H1 (cell line): ENCODE measurements at regions not wholly inside any gene's neighbourhood (a gene's known extent, or its start where the extent isn't known, plus 50 kb on each side); places are given as distances from the start of the nearest gene placed in this dataset.

Experiments used
- CTCF ChIA-PET: fragments of 300-600 bp; sonication (Branson Sonifier 250); formaldehyde crosslinking; loops from one replicate; lab custom pipeline; 2021; ENCODE audit not compliant: partially characterized antibody; lab: Charles Lee
- POLR2A ChIA-PET: fragments of 300-600 bp; sonication (Branson Sonifier 250); formaldehyde crosslinking; loops from one replicate; lab custom pipeline; 2021; ENCODE audit warnings: inconsistent platforms; ENCODE audit not compliant: partially characterized antibody; lab: Charles Lee
- DNase-seq, 2 experiments: peaks; one replicate each; pipeline versions ENCODE4 v3.0.0 to v3.0.0-alpha.2; 2010 to 2022; ENCODE audit warnings: low spot score in 2 of 2, low read depth in 1 of 2, mixed read lengths in 1 of 2
- FAIRE-seq: peaks from 2 replicates; lab custom pipeline; 2011; peaks lifted over from hg19 to GRCh38; lab: Jason Lieb, UNC
- H2AFZ ChIP-seq: 2 replicates; pipeline ENCODE4 v1.8.1; 2012; ENCODE audit warnings: low read length, inconsistent platforms
- H2AK5ac ChIP-seq: 2 replicates; pipeline ENCODE4 v1.6.1; 2013; ENCODE audit warnings: low read depth, low read length
- H2BK120ac ChIP-seq: replicated peaks from 2 replicates; pipeline ENCODE3; 2013; ENCODE audit warnings: low read depth, low read length, inconsistent platforms
- H2BK12ac ChIP-seq: 2 replicates; pipeline ENCODE4 v1.6.1; 2013; ENCODE audit warnings: low read depth, low read length
- H2BK15ac ChIP-seq: 2 replicates; pipeline ENCODE4 v1.6.1; 2013; ENCODE audit warnings: low read length
- H2BK20ac ChIP-seq: 2 replicates; pipeline ENCODE4 v1.6.1; 2013; ENCODE audit warnings: low read length
- H2BK5ac ChIP-seq: 2 replicates; pipeline ENCODE4 v1.6.1; 2013; ENCODE audit warnings: low read depth, low read length
- H3K14ac ChIP-seq: 2 replicates; pipeline ENCODE4 v1.6.1; 2013; ENCODE audit warnings: inconsistent platforms; ENCODE audit not compliant: insufficient read length
- H3K18ac ChIP-seq: 2 replicates; pipeline ENCODE4 v1.6.1; 2013; ENCODE audit warnings: low read length; ENCODE audit errors: extremely low read depth
- H3K23ac ChIP-seq: 2 replicates; pipeline ENCODE4 v1.6.1; 2013; ENCODE audit warnings: inconsistent platforms; ENCODE audit not compliant: insufficient read length
- H3K23me2 ChIP-seq: 2 replicates; pipeline ENCODE4 v1.6.1; 2013; ENCODE audit warnings: low read depth, low read length
- H3K27ac ChIP-seq: 2 replicates; pipeline ENCODE4 v1.6.1; 2011; ENCODE audit warnings: low read depth, low read length, inconsistent platforms
- H3K27me3 ChIP-seq, 4 experiments: replicated peaks in 1 of 4; 1 replicate in 1 of 4; 2 replicates in 3 of 4; pipeline versions ENCODE4 v1.6.1 to v1.8.1; 2011 to 2013; ENCODE audit warnings: low read length in 3 of 4, mild to moderate bottlenecking in 3 of 4, inconsistent platforms in 2 of 4, mixed read lengths in 2 of 4, moderate library complexity in 1 of 4; ENCODE audit not compliant: control insufficient read depth in 3 of 4, insufficient read depth in 3 of 4; ENCODE audit errors: extremely low read depth in 1 of 4
- H3K36me3 ChIP-seq, 4 experiments: 2 replicates each; pipeline versions ENCODE4 v1.6.1 to v1.8.1; 2011 to 2013; ENCODE audit warnings: mild to moderate bottlenecking in 4 of 4, low read length in 3 of 4, moderate library complexity in 2 of 4, control low read depth in 1 of 4, inconsistent platforms in 1 of 4; ENCODE audit not compliant: insufficient read depth in 4 of 4, control insufficient read depth in 2 of 4
- H3K4ac ChIP-seq: replicated peaks from 2 replicates; pipeline ENCODE3; 2013; ENCODE audit warnings: low read length, low read depth, mixed read lengths, inconsistent platforms; ENCODE audit not compliant: insufficient read length
- H3K4me1 ChIP-seq, 4 experiments: replicated peaks in 1 of 4; 1 replicate in 1 of 4; 2 replicates in 3 of 4; pipeline versions ENCODE4 v1.6.1 to v1.8.1; 2011 to 2013; ENCODE audit warnings: low read length in 3 of 4, inconsistent platforms in 2 of 4, mixed read lengths in 1 of 4; ENCODE audit not compliant: insufficient read depth in 4 of 4, control insufficient read depth in 3 of 4
- H3K4me2 ChIP-seq, 2 experiments: 2 replicates each; pipeline versions ENCODE4 v1.6.1 to v1.8.1; 2011 to 2013; ENCODE audit warnings: low read depth in 2 of 2, low read length in 2 of 2, control low read depth in 1 of 2, inconsistent platforms in 1 of 2, mild to moderate bottlenecking in 1 of 2; ENCODE audit not compliant: insufficient read depth in 1 of 2
- H3K4me3 ChIP-seq, 4 experiments: fragments of 200-600, 300-600 bp in 1 of 4; sonication (generic), shearing (Covaris generic), sonication (Bioruptor Twin) in 1 of 4; 2 replicates each; pipeline versions ENCODE4 v1.5.1 to v1.8.1; 2011 to 2016; ENCODE audit warnings: low read length in 4 of 4, low read depth in 3 of 4, control low read depth in 2 of 4, inconsistent platforms in 2 of 4, mild to moderate bottlenecking in 2 of 4, mixed read lengths in 1 of 4, moderate library complexity in 1 of 4; ENCODE audit not compliant: insufficient read depth in 2 of 4; ENCODE audit errors: extremely low read depth in 1 of 4
- H3K56ac ChIP-seq: replicated peaks from 2 replicates; pipeline ENCODE3; 2013; ENCODE audit warnings: low read depth, mild to moderate bottlenecking, mixed read lengths, low read length, inconsistent platforms; ENCODE audit not compliant: insufficient read length
- H3K79me1 ChIP-seq: 2 replicates; pipeline ENCODE4 v1.6.1; 2013; ENCODE audit warnings: low read depth, low read length, control low read depth
- H3K79me2 ChIP-seq, 2 experiments: 2 replicates each; pipeline versions ENCODE4 v1.6.1 to v1.8.1; 2012 to 2013; ENCODE audit warnings: low read length in 2 of 2, mild to moderate bottlenecking in 2 of 2, inconsistent platforms in 1 of 2; ENCODE audit not compliant: insufficient read depth in 2 of 2, control insufficient read depth in 1 of 2
- H3K9ac ChIP-seq, 4 experiments: replicated peaks in 1 of 4; 1 replicate in 1 of 4; 2 replicates in 3 of 4; pipeline versions ENCODE4 v1.6.1 to v1.8.1; 2011 to 2013; ENCODE audit warnings: low read depth in 3 of 4, low read length in 3 of 4, control low read depth in 2 of 4, mild to moderate bottlenecking in 2 of 4, moderate library complexity in 2 of 4, inconsistent platforms in 1 of 4; ENCODE audit errors: extremely low read depth in 1 of 4
- H3K9me3 ChIP-seq, 2 experiments: 2 replicates each; pipeline versions ENCODE4 v1.6.1 to v1.8.1; 2012 to 2013; ENCODE audit warnings: mild to moderate bottlenecking in 2 of 2, moderate library complexity in 2 of 2, control low read depth in 1 of 2, inconsistent platforms in 1 of 2, low read depth in 1 of 2, low read length in 1 of 2, mixed read lengths in 1 of 2; ENCODE audit not compliant: insufficient read depth in 2 of 2
- H4K20me1 ChIP-seq, 2 experiments: replicated peaks in 1 of 2; 2 replicates each; pipeline versions ENCODE3 to v1.8.1; 2011 to 2013; ENCODE audit warnings: inconsistent platforms in 2 of 2, low read length in 2 of 2, mild to moderate bottlenecking in 1 of 2; ENCODE audit not compliant: insufficient read depth in 2 of 2, control insufficient read depth in 1 of 2
- H4K5ac ChIP-seq: 2 replicates; pipeline ENCODE4 v1.6.1; 2013; ENCODE audit warnings: low read length, low read depth, mixed read lengths, inconsistent platforms; ENCODE audit not compliant: insufficient read length
- H4K8ac ChIP-seq: 2 replicates; pipeline ENCODE4 v1.8.0; 2013; ENCODE audit warnings: mild to moderate bottlenecking, moderate library complexity, low read length, inconsistent platforms; ENCODE audit not compliant: insufficient read depth; ENCODE audit errors: extremely low read depth
- H4K91ac ChIP-seq: replicated peaks from 2 replicates; pipeline ENCODE3; 2013; ENCODE audit warnings: low read length, mixed read lengths, inconsistent platforms; ENCODE audit not compliant: insufficient read length
- ATF3 ChIP-seq: IDR thresholded peaks from 2 replicates; pipeline ENCODE4 v1.6.1; 2011; ENCODE audit warnings: low read depth, mild to moderate bottlenecking, low read length; ENCODE audit not compliant: insufficient read depth
- EP300 ChIP-seq, 2 experiments: IDR thresholded peaks; 1 replicate in 1 of 2; 2 replicates in 1 of 2; pipeline ENCODE4 v1.6.1; 2011 to 2012; ENCODE audit warnings: low read depth in 2 of 2, low read length in 2 of 2, mild to moderate bottlenecking in 2 of 2, borderline replicate concordance in 1 of 2, inconsistent platforms in 1 of 2, moderate library complexity in 1 of 2
- FOSL1 ChIP-seq: IDR thresholded peaks from 2 replicates; pipeline ENCODE4 v1.6.1; 2011; ENCODE audit warnings: mild to moderate bottlenecking, low read depth, low read length, moderate library complexity; ENCODE audit not compliant: insufficient read depth
- KDM5A ChIP-seq: fragments of 200-600 bp; IDR thresholded peaks from 2 replicates; pipeline ENCODE4 v1.7.1; 2012; ENCODE audit warnings: mild to moderate bottlenecking, low read length, inconsistent platforms, mixed read lengths
- NANOG ChIP-seq: IDR thresholded peaks from 2 replicates; pipeline ENCODE4 v1.6.1; 2011; ENCODE audit warnings: low read length, low read depth, mild to moderate bottlenecking, inconsistent platforms; ENCODE audit not compliant: insufficient read depth, poor library complexity, severe bottlenecking
- POLR2AphosphoS5 ChIP-seq: IDR thresholded peaks from 2 replicates; pipeline ENCODE4 v1.6.1; 2011; ENCODE audit warnings: low read depth, low read length
- RXRA ChIP-seq: IDR thresholded peaks from 2 replicates; pipeline ENCODE4 v1.6.1; 2011; ENCODE audit warnings: low read depth, mild to moderate bottlenecking, low read length, moderate library complexity; ENCODE audit not compliant: insufficient read depth
- SIRT6 ChIP-seq: IDR thresholded peaks from one replicate; pipeline ENCODE4 v1.7.1; 2012; ENCODE audit warnings: low read length, inconsistent platforms
- YY1 ChIP-seq: IDR thresholded peaks from 2 replicates; pipeline ENCODE4 v1.6.1; 2011; ENCODE audit warnings: low read depth, mild to moderate bottlenecking, low read length
- WGBS, 2 experiments: shearing (Covaris generic) in 1 of 2; methylation state at CpG; one replicate each; pipeline versions ENCODE4 v1.1.6 to v1.1.7; 2013 to 2015; ENCODE audit warnings: low lambda C conversion rate in 2 of 2, mixed read lengths in 2 of 2, inconsistent platforms in 1 of 2, low coverage in 1 of 2, missing lambda C conversion rate in 1 of 2; ENCODE audit not compliant: insufficient replicate concordance in 2 of 2, insufficient coverage in 1 of 2, insufficient read length in 1 of 2; ENCODE audit errors: extremely low coverage in 1 of 2, missing lambda C conversion rate in 1 of 2; 5-methylcytosine and 5-hydroxymethylcytosine counted together

DNA sequence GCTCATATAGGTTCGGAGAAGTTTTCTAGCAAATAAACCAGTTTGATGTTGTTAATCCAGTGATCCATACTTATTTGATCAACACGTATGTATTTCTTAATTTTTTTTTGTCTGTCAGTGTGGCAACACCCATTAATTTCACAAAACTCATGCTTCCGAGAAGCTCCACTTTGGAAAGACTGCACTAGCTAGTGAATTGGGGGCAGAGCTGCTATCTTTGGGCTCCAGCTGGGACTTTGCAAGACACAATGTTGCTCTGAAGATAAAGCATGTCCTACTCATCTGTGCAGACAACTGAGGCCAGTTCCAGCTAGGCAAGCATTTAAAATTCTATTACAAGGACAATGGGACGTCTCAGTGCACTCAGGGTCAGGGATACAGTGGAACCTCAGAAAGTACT is 298.4 kb downstream of the NUAK1 start:
- ChIA-PET POLR2A (no interaction called here), CTCF (interaction anchor here (0.7 to 1.0 kb wide), 2 partner anchors 134 to 420 kb away, joined by 3 read pairs; no protein-coding TSS in a partner anchor)
- H4K91ac ChIP-seq = no peak overlapping the region
- H3K36me3 ChIP-seq = no peaks in the 10 kb centered on the region
- no peak overlapping the region for H3K14ac ChIP-seq
- DNase-seq = no peak
- H3K79me1 ChIP-seq = no peaks in the 10 kb centered on the region
- no peak overlapping the region for H2BK5ac ChIP-seq
- no peak overlapping the region for H3K27ac ChIP-seq
- H4K20me1 ChIP-seq = no peaks in the 10 kb centered on the region
- FAIRE-seq = no peak
- H3K27me3 ChIP-seq = no peaks in the 10 kb centered on the region
- H3K56ac ChIP-seq = no peak overlapping the region
- H4K5ac ChIP-seq = no peak overlapping the region
- H2BK12ac ChIP-seq = no peak overlapping the region
- no peaks in the 10 kb centered on the region for H3K23me2 ChIP-seq
- H3K4me3 ChIP-seq = no peak overlapping the region
- H3K4me1 ChIP-seq = no peaks in the 10 kb centered on the region
- no peak overlapping the region for H2AFZ ChIP-seq
- H3K9ac ChIP-seq = no peak overlapping the region
- no peaks in the 10 kb centered on the region for H3K9me3 ChIP-seq
- TF ChIP-seq EP300 (IDR thresholded peaks at IDR 0.05; ENCODE audit: borderline replicate concordance in 1 of 2, low read depth in 2 of 2, low read length in 2 of 2) (no peak), KDM5A (no peak), FOSL1 (no peak), YY1 (no peak), NANOG (no peak), SIRT6 (no peak), ATF3 (no peak), POLR2AphosphoS5 (no peak), RXRA (no peak)
- no peak overlapping the region for H2AK5ac ChIP-seq
- no peak overlapping the region for H3K4me2 ChIP-seq
- no peak overlapping the region for H3K4ac ChIP-seq
- no peak overlapping the region for H2BK15ac ChIP-seq
- H2BK20ac ChIP-seq = no peak overlapping the region
- no peak overlapping the region for H2BK120ac ChIP-seq
- no peak overlapping the region for H3K23ac ChIP-seq
- no peaks in the 10 kb centered on the region for H3K79me2 ChIP-seq
- no peak overlapping the region for H3K18ac ChIP-seq
- no peak overlapping the region for H4K8ac ChIP-seq
- 90% methylated on average over 4 of the region's 4 CpGs; no CpG with 5 or more reads in 1 of the 2 experiments for WGBS, 2 experiments
